ENCODE measurements at regions not wholly inside any gene's neighbourhood (a gene's known extent, or its start where the extent isn't known, plus 50 kb on each side); places are given as distances from the start of the nearest gene placed in this dataset.

GRCh38 chr6:131412960-131413830 lies 159.8 kb upstream of the ARG1 start:
- Histone ChIP-seq H3K9ac (ENCODE audit: insufficient read depth in 1 of 2, low read length in 2 of 2) (no peak overlapping the region), H3K36me3 (ENCODE audit: control insufficient read depth in 4 of 4, insufficient read depth in 4 of 4, low read length in 4 of 4) (no peaks in the 10 kb centered on the region), H3K27ac (ENCODE audit: low read depth in 1 of 2, low read length in 1 of 2) (no peak overlapping the region), H3K27me3 (ENCODE audit: control insufficient read depth in 3 of 3, insufficient read depth in 3 of 3, low read length in 2 of 3) (no peaks in the 10 kb centered on the region), H3K4me1 (ENCODE audit: control insufficient read depth in 5 of 5, insufficient read depth in 5 of 5, low read length in 5 of 5) (no peaks in the 10 kb centered on the region), H3K4me3 (no peak overlapping the region), H3K9me3 (ENCODE audit: control insufficient read depth in 4 of 4, insufficient read depth in 3 of 4, low read length in 3 of 4) (no peaks in the 10 kb centered on the region)
- no peak for ATAC-seq (ENCODE audit: insufficient read depth, low FRiP score)
- WGBS, 2 donors: 64 to 83% methylated on average over 7 of the region's 7 CpGs
- no peak for DNase-seq
- TF ChIP-seq CTCF (IDR thresholded peaks at IDR 0.05; ENCODE audit: control extremely low read depth, extremely low read depth): no peak

DNA sequence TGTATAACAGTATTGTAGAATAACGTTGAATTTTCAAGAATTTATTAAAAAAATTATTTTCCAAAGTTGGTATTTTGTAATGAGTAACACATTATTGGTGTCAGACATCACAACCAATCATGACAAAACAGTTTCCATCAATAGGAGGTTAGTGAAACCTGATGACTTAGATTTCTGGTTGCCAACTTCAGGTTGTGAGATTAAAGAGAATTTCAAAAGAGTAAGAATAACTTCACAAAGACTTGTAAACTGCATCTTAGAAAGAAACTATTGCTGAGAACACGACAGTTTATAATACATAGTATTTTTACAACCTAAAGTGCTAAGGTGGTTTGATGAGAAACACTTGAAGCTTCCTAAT lies 159.2 kb upstream of the ARG1 start:
- Histone ChIP-seq H3K4me1 (ENCODE audit: control insufficient read depth in 5 of 5, insufficient read depth in 5 of 5, low read length in 5 of 5) (no peaks in the 10 kb centered on the region), H3K36me3 (ENCODE audit: control insufficient read depth in 4 of 4, insufficient read depth in 4 of 4, low read length in 4 of 4) (no peaks in the 10 kb centered on the region), H3K9me3 (ENCODE audit: control insufficient read depth in 4 of 4, insufficient read depth in 3 of 4, low read length in 3 of 4) (peaks cover 0 to under 1% (median 0%) of the 10 kb centered on the region in 4 donors), H3K27ac (ENCODE audit: low read depth in 1 of 2, low read length in 1 of 2) (no peak overlapping the region), H3K9ac (ENCODE audit: insufficient read depth in 1 of 2, low read length in 2 of 2) (no peak overlapping the region), H3K4me3 (no peak overlapping the region), H3K27me3 (ENCODE audit: control insufficient read depth in 3 of 3, insufficient read depth in 3 of 3, low read length in 2 of 3) (no peaks in the 10 kb centered on the region)
- no peak for TF ChIP-seq CTCF (IDR thresholded peaks at IDR 0.05; ENCODE audit: control extremely low read depth, extremely low read depth)
- ATAC-seq (ENCODE audit: insufficient read depth, low FRiP score) (no peak), DNase-seq (no peak)
- WGBS, 2 donors: 80 to 81% methylated on average over 2 of the region's 2 CpGs

DNA sequence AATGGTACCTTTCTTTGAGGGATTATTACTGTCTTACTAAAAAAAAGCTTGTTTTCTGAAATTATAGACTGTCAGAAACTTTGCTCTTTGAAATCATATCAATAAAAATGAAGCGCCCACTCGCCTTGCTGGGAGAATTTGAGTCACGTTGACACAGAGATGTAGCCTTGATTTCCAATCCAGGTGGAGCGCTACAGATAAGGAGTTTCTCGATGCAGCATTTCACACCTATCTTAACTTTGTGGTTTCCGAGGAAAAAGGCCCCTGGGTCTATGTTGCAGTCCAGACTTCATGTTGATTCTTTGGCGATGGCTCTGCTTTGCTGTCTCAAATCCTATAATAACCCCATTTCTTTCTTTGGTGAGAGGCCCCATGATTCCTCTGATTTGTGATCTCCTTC lies 158.1 kb upstream of the ARG1 start:
- TF ChIP-seq CTCF (IDR thresholded peaks at IDR 0.05; ENCODE audit: control extremely low read depth, extremely low read depth): no peak
- Histone ChIP-seq H3K27me3 (ENCODE audit: control insufficient read depth in 3 of 3, insufficient read depth in 3 of 3, low read length in 2 of 3) (no peaks in the 10 kb centered on the region), H3K4me1 (ENCODE audit: control insufficient read depth in 5 of 5, insufficient read depth in 5 of 5, low read length in 5 of 5) (no peaks in the 10 kb centered on the region), H3K27ac (ENCODE audit: low read depth in 1 of 2, low read length in 1 of 2) (no peak overlapping the region), H3K36me3 (ENCODE audit: control insufficient read depth in 4 of 4, insufficient read depth in 4 of 4, low read length in 4 of 4) (no peaks in the 10 kb centered on the region), H3K9ac (ENCODE audit: insufficient read depth in 1 of 2, low read length in 2 of 2) (no peak overlapping the region), H3K9me3 (ENCODE audit: control insufficient read depth in 4 of 4, insufficient read depth in 3 of 4, low read length in 3 of 4) (peaks cover 0 to 3% (median 0%) of the 10 kb centered on the region in 4 donors), H3K4me3 (no peak overlapping the region)
- ATAC-seq (ENCODE audit: insufficient read depth, low FRiP score) (no peak), DNase-seq (no peak)
- WGBS, 2 donors: 85 to 89% methylated on average over 7 of the region's 7 CpGs
